ENCODE measurements at regions not wholly inside any gene's neighbourhood (a gene's known extent, or its start where the extent isn't known, plus 50 kb on each side); places are given as distances from the start of the nearest gene placed in this dataset.

GRCh38 chr4:165678236-165678935 is 194.7 kb upstream of the TLL1 start:
- DNase-seq, result no peak

- no peak for DNase-seq
Observed at GRCh38 chr4:165678936-165679325, 194.1 kb upstream of the TLL1 start.

GRCh38 chr4:165680821-165681220 is 192.2 kb upstream of the TLL1 start:
- DNase-seq, result no peak

GRCh38 chr4:165682611-165683010 is 190.4 kb upstream of the TLL1 start:
- no peak for DNase-seq

GRCh38 chr4:165684177-165684805 is 188.7 kb upstream of the TLL1 start:
- peak; percentile 21 for DNase-seq

GRCh38 chr4:165686756-165687155 is 186.3 kb upstream of the TLL1 start:
- no peak for DNase-seq

- no peak for DNase-seq
Observed at GRCh38 chr4:165689159-165689558, 183.9 kb upstream of the TLL1 start.

GRCh38 chr4:165692082-165692481 is 181.0 kb upstream of the TLL1 start:
- no peak for DNase-seq

GRCh38 chr4:165698272-165698671 is 174.8 kb upstream of the TLL1 start:
- no peak for DNase-seq

GRCh38 chr4:165699055-165699454 is 174.0 kb upstream of the TLL1 start:
- no peak for DNase-seq

GRCh38 chr4:165700855-165701254 is 172.2 kb upstream of the TLL1 start:
- no peak for DNase-seq

GRCh38 chr4:165707128-165707527 is 165.9 kb upstream of the TLL1 start:
- no peak for DNase-seq

GRCh38 chr4:165709516-165709915 is 163.5 kb upstream of the TLL1 start:
- no peak for DNase-seq

GRCh38 chr4:165709973-165710526 is 163.0 kb upstream of the TLL1 start:
- no peak for DNase-seq

- no peak for DNase-seq
Observed at GRCh38 chr4:165711436-165711835, 161.6 kb upstream of the TLL1 start.

GRCh38 chr4:165711912-165712311 is 161.1 kb upstream of the TLL1 start:
- DNase-seq, result no peak

GRCh38 chr4:165714650-165715049 is 158.4 kb upstream of the TLL1 start:
- DNase-seq, result no peak

- DNase-seq, result no peak
Observed at GRCh38 chr4:165715211-165715610, 157.8 kb upstream of the TLL1 start.

- no peak for DNase-seq
Observed at GRCh38 chr4:165715989-165716388, 157.0 kb upstream of the TLL1 start.

GRCh38 chr4:165716472-165716871 is 156.6 kb upstream of the TLL1 start:
- no peak for DNase-seq

GRCh38 chr4:165718660-165719059 is 154.4 kb upstream of the TLL1 start:
- no peak for DNase-seq

- no peak for DNase-seq
Observed at GRCh38 chr4:165720411-165721082, 152.5 kb upstream of the TLL1 start.

- no peak for DNase-seq
Observed at GRCh38 chr4:165721815-165722214, 151.2 kb upstream of the TLL1 start.

All from kidney glomerular epithelial cell (primary cell).